NCI-H748 (cell line): ENCODE measurements at regions not wholly inside any gene's neighbourhood (a gene's known extent, or its start where the extent isn't known, plus 50 kb on each side); places are given as distances from the start of the nearest gene placed in this dataset.
"Not testable (repeated sequence)": the region's sequence is repeated elsewhere in the genome, so short reads cannot be mapped to it uniquely, and the experiment has no call there.

Source experiments
- DNase-seq: peaks from one replicate; lab custom pipeline; 2025; ENCODE audit not compliant: unreplicated experiment; lab: John Stamatoyannopoulos, UW

- no peak for DNase-seq
Observed at GRCh38 chr6:68077661-68078060, 557.4 kb upstream of the ADGRB3 start.

- DNase-seq: no peak
Observed at GRCh38 chr6:68071740-68072139, 563.3 kb upstream of the ADGRB3 start.

- DNase-seq: no peak
Observed at GRCh38 chr6:68069921-68070710, 565.0 kb upstream of the ADGRB3 start.

GRCh38 chr6:68059899-68060298 is 575.2 kb upstream of the ADGRB3 start:
- no peak for DNase-seq

- no peak for DNase-seq
Observed at GRCh38 chr6:68059261-68059660, 575.8 kb upstream of the ADGRB3 start.

GRCh38 chr6:68056596-68056995 is 578.5 kb upstream of the ADGRB3 start:
- not testable (repeated sequence) for DNase-seq

- DNase-seq: no peak
Observed at GRCh38 chr6:68054756-68055155, 580.3 kb upstream of the ADGRB3 start.

- no peak for DNase-seq
Observed at GRCh38 chr6:68053805-68054373, 581.2 kb upstream of the ADGRB3 start.

GRCh38 chr6:68052234-68052633 is 582.8 kb upstream of the ADGRB3 start:
- no peak for DNase-seq

GRCh38 chr6:68049562-68049961 is 585.5 kb upstream of the ADGRB3 start:
- no peak for DNase-seq

- no peak for DNase-seq
Observed at GRCh38 chr6:68046756-68047155, 588.3 kb upstream of the ADGRB3 start.

GRCh38 chr6:68046302-68046701 is 588.8 kb upstream of the ADGRB3 start:
- no peak for DNase-seq

- DNase-seq: no peak
Observed at GRCh38 chr6:68045193-68045592, 589.9 kb upstream of the ADGRB3 start.

GRCh38 chr6:68044264-68044663 is 590.8 kb upstream of the ADGRB3 start:
- DNase-seq: no peak

- no peak for DNase-seq
Observed at GRCh38 chr6:68043122-68043398, 592.0 kb upstream of the ADGRB3 start.

GRCh38 chr6:68042339-68043121 is 592.6 kb upstream of the ADGRB3 start:
- DNase-seq: no peak

- no peak for DNase-seq
Observed at GRCh38 chr6:68040780-68041179, 594.3 kb upstream of the ADGRB3 start.

- DNase-seq: no peak
Observed at GRCh38 chr6:68040312-68040778, 594.7 kb upstream of the ADGRB3 start.

- no peak for DNase-seq
Observed at GRCh38 chr6:68039641-68040311, 595.3 kb upstream of the ADGRB3 start.

GRCh38 chr6:68038815-68039408 is 596.2 kb upstream of the ADGRB3 start:
- no peak for DNase-seq

- no peak for DNase-seq
Observed at GRCh38 chr6:68032217-68032616, 602.9 kb upstream of the ADGRB3 start.
